Right ventricle myocardium inferior (tissue), 1 donor: ENCODE measurements at regions not wholly inside any gene's neighbourhood (a gene's known extent, or its start where the extent isn't known, plus 50 kb on each side); places are given as distances from the start of the nearest gene placed in this dataset.

Source experiments
- ATAC-seq: fragments of 200-7000 bp; cut with Tn5 transposase; one replicate; pipeline ENCODE4 v1.9.1; 2020; ENCODE audit warnings: mild to moderate bottlenecking, moderate library complexity
- DNase-seq: peaks from one replicate; pipeline ENCODE4 v3.0.0; 2021; ENCODE audit errors: missing footprints
- intact Hi-C: fragments of 100-400 bp; cut with DNase I; formaldehyde crosslinking; loops from one replicate; pipeline ENCODE4 v1.11.0; 2022
- donor health status: DM: no; HTN: yes; CAD: no; lungs with severe emphysema.

DNA sequence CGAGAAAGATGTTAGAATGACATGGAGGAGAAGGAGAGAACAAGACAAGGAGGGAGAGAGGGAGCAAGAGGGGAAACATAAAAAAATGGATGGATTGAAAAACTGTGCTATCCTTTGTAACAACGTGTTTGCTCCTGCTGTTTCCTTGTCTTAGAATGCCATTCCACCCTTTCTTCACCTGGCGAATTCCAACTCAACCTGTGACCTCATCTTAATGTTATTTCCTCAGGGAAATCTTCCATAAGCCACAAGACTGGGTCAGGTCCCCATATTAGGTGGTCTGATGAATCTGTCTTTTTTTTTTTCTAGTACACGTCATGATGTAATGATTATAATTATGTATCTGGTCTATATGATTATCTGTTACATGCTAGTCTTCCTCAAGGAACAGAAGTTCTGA is 195.0 kb upstream of the MAF start:
- no peak for ATAC-seq
- DNase-seq = no peak
- intact Hi-C loops = no loop called here

DNA sequence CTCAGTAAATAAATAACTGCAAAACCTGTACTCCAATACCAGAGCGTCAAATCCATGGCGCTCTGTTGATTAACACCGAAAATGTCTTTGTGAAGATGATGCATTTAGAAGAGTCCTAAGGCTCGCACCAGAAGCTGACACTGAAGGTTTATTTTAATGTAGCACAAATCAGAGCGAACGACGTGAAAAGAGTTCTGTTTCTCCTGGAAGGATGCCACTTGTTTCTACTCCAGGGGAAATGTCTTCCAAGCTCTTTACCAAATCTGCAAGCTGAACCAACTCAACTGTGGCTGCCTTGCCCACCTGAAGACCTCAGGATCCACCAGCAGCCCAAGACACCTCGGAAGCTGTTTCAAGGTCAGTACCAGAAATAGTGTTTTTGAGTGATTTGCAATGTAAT is 194.4 kb upstream of the MAF start:
- ATAC-seq (no peak), DNase-seq (no peak)
- intact Hi-C loops = no loop called here

DNA sequence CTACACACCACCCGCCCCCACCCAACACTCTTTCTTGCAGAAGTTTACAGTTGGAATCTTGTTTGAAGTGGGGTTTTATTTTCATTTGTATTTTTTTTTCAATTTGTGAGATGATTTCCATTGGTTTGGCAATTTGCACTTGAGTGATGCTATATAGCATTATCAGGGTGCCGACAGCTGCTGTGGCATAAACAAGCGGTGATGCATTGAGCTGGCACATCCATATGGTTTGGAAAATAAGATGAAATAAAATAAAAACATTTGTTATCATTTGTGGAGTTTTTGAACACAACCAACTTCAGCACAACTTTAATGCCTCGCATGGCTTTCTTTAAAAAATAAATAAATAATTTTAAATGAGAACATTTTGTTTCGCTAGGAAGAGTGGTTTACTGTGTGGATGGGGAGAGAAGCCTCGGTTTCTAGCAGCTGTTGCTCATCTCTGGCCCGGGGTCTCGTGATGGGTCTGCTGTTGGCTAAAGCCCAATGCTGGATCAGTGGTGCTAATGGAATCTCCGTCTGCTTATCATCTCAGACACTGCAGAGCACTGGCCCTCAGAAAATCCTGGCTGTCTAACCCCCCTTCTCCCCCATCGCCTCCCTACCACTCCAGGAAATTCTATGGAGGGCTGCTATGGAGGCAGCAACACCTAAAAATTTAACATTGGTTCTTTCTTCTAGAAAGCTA is 192.3 kb upstream of the MAF start:
- DNase-seq = no peak
- intact Hi-C loops = no loop called here
- ATAC-seq = no peak

DNA sequence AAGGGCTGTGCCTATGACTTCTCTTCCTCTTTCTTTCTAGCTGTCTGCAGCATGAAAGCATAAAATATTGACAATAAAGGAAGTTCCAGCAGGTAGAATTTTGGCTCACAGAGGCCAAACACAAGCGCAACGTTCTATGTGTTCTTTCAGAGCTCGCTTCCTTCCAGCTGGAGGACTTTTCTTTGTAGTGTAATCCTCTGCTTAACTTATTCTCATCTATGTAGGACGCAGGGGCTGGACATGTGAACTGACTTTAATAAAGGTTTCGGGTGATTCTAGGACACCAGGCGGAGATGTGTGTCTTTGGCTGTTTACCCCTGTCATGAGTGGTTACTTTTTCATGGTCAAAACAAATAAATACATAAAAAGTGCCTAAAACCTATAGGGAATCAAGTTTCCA is 191.5 kb upstream of the MAF start:
- intact Hi-C loops = no loop called here
- no peak for ATAC-seq

DNA sequence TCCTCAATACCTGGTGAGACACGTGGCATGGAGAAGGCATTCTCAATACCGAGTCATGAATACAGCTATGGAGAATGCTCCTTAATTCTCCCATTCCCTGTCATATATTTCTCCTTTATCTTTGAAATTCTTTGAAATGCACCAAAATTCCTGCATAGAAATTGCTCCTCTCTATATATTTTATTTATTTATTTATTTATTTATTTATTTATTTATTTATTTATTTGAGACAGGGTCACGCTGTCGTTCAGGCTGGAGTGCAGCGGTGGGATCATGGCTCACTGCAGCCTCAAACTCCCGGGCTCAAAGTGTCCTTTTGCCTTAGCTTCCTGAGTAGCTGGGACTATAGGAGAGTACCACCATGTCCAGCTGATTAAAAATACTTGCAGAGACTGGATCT is 190.3 kb upstream of the MAF start:
- no peak for DNase-seq
- intact Hi-C loops = no loop called here
- no peak for ATAC-seq

More for the DNA sequence above, 191.5 kb upstream of the MAF start:
- DNase-seq = no peak

DNA sequence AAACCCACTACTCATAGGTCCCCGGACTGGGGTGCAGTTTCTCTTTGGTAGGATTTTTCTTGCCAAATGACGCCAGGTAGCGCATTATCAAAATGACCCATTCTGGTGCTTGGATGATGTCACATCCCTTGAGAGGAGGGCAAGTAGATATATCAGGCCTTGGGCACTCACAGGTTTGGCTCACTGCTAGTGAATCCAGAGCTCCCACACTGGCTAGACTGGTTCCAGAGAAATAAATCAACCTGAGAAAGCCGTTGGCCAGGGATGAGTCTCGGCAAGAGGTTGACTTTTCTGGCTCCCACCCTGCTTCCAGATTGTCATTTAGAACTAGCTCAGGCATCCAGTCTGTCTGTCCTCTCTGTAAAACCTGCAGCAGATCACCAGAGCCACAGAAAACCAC is 188.4 kb upstream of the MAF start:
- intact Hi-C loops = no loop called here
- no peak for ATAC-seq
- no peak for DNase-seq

DNA sequence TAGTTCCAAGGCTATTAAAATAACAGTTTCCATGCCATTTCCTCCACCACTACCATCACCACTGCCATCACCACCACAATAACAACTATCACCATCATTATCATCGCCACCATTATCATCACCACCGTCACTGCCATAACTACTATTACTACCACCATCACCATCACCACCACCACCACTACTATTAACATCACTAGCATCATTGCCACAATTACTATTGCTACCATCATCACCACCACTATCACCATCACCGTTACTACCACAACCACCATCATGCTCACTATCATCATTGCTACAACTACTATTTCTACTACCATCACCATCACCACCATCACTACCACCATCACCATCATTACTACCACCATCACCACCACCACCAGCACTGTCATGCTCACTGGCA is 185.9 kb upstream of the MAF start:
- DNase-seq = no peak
- intact Hi-C loops = no loop called here
- ATAC-seq = no peak

DNA sequence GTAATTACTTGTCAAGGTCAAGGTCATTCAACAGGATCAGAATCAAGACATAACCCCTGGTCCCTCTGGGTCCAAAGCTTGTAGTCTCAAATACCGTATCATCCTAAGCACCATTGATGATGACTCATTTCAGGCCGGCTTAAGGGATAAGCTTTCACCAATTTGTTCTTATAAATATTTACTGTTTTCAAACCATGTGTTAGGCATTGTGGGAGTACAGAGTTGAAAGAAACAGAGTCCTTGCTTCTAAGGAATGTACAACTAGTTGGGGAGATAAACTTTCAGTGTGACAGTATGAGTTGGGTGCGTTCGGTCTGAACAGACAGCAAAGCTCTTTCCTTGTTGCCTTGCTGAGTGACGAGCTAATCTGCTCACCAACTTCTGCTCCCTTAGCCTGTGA is 183.5 kb upstream of the MAF start:
- DNase-seq = no peak
- ATAC-seq = no peak
- intact Hi-C loops = no loop called here

DNA sequence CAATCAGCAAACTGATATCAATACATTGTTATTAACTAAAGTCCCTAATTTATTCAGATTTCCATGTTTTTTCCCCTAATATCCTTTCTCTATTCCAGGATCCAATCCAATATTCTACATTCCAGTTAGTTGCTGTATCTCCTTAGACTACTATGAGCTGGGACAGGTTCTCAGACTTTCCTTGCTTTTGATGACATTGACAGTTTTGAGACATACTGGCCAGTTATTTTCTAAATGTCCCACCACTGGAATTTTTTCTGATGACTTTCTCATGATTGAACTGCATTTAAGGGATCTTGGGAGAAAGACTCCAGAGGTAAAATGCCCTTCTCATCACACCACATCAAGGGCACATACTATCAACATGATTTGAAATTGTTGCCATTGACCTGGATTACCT is 177.1 kb upstream of the MAF start:
- ATAC-seq (no peak), DNase-seq (no peak)
- intact Hi-C loops = loop anchor here (10.0 kb wide), 1 partner anchor 307 kb away; no protein-coding TSS in a partner anchor

DNA sequence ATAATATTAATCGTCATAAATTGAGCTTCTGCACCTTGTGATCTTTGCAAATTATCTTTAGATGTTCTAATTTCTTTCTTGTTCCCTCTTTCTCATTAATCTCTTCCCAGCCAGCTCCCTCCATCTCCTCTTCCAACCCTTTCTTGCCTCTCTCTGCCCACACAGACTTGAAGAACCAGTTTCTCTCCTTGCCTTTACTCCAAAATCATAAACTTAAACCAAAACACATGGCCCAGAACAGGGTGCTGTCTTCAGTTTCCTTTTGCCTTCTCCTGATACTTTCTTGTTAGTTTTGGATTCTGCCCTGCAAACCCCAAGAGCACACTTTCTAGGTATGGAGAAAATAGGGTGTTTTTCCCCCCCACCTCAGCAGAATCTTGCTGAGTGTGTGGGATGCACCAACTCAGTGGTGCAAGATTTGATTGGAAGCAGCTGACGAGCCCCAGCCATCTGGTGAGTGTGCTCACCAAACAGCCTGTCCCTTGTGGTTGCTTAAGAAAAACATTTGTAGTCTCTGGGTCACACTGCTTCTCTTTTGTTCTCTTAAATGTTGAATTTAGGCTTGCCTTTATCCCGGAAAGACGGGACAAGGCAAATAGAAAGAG is 175.8 kb upstream of the MAF start:
- peak; percentile 94 for ATAC-seq

DNA sequence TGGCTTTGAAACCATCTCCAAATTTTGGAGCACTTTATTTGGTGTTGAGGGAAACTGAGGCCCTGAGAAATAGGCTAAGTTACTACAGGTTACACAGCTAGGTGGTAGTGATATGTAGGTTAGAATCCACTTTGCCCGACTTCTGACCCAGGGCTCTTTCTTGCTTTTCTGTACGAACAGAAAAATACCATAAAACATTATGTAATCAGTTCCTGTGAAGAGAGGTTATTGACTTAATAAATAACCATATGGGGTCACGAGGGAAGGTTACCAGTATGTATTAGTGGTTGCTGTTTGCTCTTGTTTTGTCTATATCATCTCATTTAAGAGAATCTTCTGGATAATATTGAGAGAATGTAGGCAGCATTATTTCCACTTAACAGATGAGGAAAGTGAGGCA is 172.2 kb upstream of the MAF start:
- DNase-seq (no peak), ATAC-seq (no peak)
- intact Hi-C loops = loop anchor here (10.0 kb wide), 1 partner anchor 312 kb away; no protein-coding TSS in a partner anchor

More for the DNA sequence above, 175.8 kb upstream of the MAF start:
- DNase-seq = no peak
- intact Hi-C loops = loop anchor here (10.0 kb wide), 1 partner anchor 308 kb away; no protein-coding TSS in a partner anchor

DNA sequence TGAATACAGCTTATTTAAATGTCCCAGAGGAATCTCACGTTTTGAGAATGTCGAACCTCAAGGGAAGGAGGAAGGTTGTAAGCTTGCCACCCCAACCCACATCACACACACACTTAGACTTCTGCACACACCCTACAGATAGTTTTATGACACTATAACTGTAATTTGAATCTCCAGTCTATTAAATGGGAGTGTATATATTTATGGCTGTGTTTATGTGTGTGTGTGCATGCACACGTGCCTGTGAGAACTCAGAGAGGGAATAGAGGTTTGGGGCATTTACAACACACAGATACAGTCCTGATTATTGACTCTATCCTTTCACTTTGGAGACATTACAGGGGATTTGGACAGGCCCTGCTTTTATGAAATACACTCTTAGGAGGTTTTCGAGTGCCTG is 171.5 kb upstream of the MAF start:
- intact Hi-C loops = loop anchor here (10.0 kb wide), 1 partner anchor 313 kb away; no protein-coding TSS in a partner anchor
- no peak for ATAC-seq
- no peak for DNase-seq

DNA sequence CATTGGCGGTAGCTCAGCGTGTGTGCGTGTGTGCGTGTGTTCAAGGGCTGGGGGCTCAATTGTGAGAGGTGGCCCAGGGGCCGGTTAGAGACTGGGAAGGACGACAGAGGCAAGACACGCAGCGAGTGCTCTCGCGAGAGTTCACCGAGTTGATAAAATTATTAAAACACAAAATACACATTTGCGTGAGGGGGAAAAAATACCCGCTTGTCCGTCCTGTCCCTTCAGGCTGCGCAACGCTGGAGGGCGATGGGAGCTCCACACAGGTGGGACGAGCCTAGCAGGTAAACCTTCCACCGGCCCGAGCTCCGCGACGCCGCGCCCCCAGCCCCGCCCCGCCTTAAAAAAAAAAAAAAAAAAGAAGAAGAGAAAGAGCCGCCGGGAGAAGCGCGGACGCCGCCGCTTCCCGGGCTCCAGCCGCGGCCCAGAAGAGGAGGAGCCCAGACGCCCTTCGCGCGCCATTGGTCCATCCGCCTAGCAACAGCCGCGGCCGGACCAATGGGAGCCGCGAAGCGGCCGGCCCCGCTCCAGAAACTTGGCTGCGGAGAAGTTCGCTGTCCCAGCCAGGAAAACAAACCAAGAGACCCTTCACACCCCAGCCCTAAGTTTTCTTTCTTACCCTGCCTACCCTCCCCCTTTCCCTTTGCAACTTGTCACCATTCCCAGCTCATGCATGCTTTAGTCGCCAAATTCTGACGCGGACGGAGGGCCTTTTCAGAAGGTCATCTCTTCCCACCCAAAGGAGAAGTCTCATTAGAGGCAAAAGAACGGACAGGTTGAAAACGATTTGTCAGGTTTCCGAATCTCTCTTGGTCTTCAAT is 169.9 kb upstream of the MAF start:
- ATAC-seq (peak; percentile 99), DNase-seq (peak; percentile 94)
- intact Hi-C loops = loop anchor here (10.0 kb wide), 1 partner anchor 314 kb away; no protein-coding TSS in a partner anchor

DNA sequence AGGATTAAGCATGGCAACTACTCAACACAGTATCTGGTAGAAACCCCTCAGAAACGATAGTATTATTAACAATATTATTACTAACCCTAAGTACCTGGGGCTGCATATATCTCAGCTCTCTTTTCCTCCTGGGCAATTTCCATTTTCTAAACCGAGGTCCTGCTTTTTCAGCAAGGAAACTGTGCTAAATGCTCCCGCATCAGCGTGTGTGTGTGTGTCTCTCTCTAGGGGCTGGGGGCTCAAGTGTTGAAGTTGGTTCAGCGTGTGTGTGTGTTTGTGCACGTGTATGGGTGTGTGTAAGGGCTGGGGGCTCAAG is 169.3 kb upstream of the MAF start:
- no peak for ATAC-seq
- no peak for DNase-seq
- intact Hi-C loops = loop anchor here (5.0 to 10.0 kb wide), 2 partner anchors 168 to 315 kb away; partner anchors contain the start of gene MAF

DNA sequence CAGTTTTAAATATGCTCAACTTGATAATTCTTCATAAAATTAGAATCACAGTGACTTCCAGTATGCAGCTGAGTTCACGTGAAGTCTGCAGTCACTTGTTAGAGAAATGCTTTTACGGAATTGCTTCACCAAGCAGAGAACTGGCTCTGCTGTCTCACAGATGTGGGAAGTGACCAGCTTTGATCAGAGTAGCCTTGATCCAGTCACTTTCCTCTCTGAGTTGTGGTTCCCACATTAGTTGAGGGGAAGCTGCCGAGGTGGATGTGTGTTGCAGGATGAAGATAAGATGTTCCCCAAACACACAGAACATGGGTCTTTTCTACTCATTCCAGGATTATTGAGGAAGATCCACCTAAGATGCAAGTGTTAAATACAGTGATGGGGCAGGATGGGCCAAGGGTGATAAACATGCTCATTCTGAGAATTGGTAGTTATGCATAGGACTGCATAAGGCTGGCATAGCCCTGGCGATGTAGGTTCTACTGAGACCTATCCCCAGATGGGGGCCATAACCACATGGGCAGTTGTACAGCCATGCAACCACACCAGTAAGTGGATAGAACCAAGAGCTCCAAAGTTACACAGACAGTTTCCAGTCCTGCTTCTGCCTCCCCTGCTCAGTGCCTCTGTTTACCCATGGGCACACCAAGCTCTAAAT is 168.9 kb upstream of the MAF start:
- ATAC-seq (no peak), DNase-seq (no peak)
- intact Hi-C loops = loop anchor here (5.0 kb wide), 1 partner anchor 167 kb away; the partner anchor contains the start of gene MAF

DNA sequence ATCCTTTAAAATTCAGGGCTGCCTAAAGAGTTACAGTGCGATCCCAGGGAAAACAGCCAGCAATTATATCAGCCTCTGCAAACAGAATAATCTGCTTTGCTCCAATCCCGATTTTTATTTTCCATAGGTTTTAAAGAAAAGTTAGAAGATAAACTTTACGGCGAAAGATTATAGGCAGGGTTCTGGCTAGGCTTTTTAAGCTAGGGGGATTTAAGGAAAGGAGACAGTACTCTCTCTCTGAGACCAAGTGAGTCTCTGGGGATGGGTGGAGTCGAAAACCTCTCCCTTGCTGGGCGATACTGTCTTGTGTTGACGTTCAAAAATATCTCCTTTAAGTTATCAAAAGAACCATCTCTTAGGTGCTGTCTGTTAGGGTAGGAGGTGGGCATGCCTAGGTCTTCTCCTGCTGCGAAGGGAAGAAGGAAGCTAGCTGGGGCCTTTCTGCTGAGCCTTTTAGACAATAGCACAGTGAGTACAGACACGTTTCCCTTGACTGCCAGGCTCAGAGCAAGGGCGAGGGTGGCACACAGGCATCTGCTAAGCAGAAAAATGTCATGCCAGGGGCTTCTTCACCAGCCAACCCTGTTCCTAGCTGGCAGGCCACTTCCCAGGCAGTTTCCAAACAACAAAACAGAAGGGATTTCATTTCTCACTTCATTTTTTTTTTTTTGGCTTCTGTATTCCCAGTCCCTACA is 167.9 kb upstream of the MAF start:
- ATAC-seq = no peak
- intact Hi-C loops = loop anchor here (5.0 kb wide), 1 partner anchor 166 kb away; the partner anchor contains the start of gene MAF
- no peak for DNase-seq

DNA sequence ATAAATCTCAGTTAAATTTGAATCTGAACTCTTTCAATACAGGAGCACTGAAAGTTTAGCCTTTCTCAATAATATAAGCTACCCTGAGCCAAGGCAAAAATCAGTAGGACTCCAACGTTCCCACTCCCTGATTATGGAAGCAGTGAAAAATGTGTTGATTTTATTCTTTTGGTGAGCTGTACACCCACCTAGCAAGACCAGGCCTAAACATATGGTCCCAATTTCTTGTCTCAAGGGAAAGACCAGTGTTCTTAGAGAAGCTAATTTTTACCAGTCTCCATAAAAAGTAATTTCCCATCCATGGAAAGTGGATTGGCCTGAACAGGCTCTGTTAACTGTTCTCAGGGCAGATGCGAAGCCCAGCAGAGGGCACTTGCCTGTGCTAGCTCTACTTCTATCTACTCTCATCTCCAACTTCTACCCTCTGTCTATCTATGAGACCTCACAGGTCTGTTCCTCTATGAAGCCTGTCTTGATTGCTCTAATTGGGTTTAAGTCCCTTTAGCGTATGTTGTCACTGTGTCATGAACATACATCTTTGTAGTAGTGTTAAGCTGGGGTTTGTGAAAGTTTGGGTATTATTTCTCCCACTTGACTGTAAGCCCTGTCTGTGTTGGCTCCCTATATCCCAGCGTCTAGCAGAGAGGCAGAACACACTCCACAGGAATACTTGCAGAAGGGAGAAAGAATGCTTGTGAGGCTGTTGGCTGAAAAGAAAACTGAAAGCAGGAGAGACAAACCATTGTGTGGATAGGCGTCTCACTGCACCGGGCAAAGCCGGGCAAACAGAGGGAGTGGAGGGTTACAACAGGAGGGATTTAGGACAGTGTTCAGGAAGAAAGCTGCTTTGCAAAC is 167.1 kb upstream of the MAF start:
- ATAC-seq (peak; percentile 46), DNase-seq (peak; percentile 57)
- intact Hi-C loops = loop anchor here (5.0 kb wide), 1 partner anchor 165 kb away; the partner anchor contains the start of gene MAF
